Activated CD8-positive, alpha-beta T cell treated with anti-CD3 and anti-CD28 coated beads for 36 hours (primary cell): ENCODE measurements at regions not wholly inside any gene's neighbourhood (a gene's known extent, or its start where the extent isn't known, plus 50 kb on each side); places are given as distances from the start of the nearest gene placed in this dataset.

ENCODE experiments used
- ATAC-seq: fragments of 200-7000 bp; cut with Tn5 transposase; one replicate; pipeline ENCODE4 v1.10.0; 2021; ENCODE audit warnings: mild to moderate bottlenecking, moderate library complexity
- CTCF ChIA-PET: fragments of 350-600 bp; sonication (Branson Sonifier 250); formaldehyde crosslinking; loops from one replicate; lab custom pipeline; 2021; ENCODE audit warnings: antibody characterized with exemption; lab: Charles Lee
- POLR2A ChIA-PET: fragments of 350-600 bp; sonication (Branson Sonifier 250); formaldehyde crosslinking; loops from one replicate; lab custom pipeline; 2021; ENCODE audit warnings: antibody characterized with exemption; lab: Charles Lee
- DNase-seq: peaks from one replicate; pipeline ENCODE4 v3.0.0-alpha.2; 2020
- H3K27ac Mint-ChIP-seq: one replicate; pipeline ENCODE4 v1.8.0; 2021; ENCODE audit warnings: mild to moderate bottlenecking, mixed read lengths
- H3K27me3 Mint-ChIP-seq: one replicate; pipeline ENCODE4 v1.8.0; 2021; ENCODE audit warnings: mixed read lengths
- H3K36me3 Mint-ChIP-seq: one replicate; pipeline ENCODE4 v1.8.0; 2021; ENCODE audit warnings: low read depth, mixed read lengths
- H3K4me1 Mint-ChIP-seq: one replicate; pipeline ENCODE4 v1.8.0; 2021; ENCODE audit warnings: low read depth, mixed read lengths
- H3K4me3 Mint-ChIP-seq: one replicate; pipeline ENCODE4 v1.8.0; 2021; ENCODE audit warnings: mild to moderate bottlenecking, moderate library complexity, mixed read lengths
- H3K9me3 Mint-ChIP-seq: one replicate; pipeline ENCODE4 v1.8.0; 2021; ENCODE audit warnings: mixed read lengths
- CTCF ChIP-seq: fragments of 200-600 bp; IDR thresholded peaks from one replicate; pipeline ENCODE4 v1.8.0; 2022; ENCODE audit warnings: antibody characterized with exemption, mild to moderate bottlenecking
- intact Hi-C: fragments of 100-400 bp; cut with micrococcal nuclease; formaldehyde crosslinking; loops from one replicate; pipeline ENCODE4 v1.10.0; 2022

DNA sequence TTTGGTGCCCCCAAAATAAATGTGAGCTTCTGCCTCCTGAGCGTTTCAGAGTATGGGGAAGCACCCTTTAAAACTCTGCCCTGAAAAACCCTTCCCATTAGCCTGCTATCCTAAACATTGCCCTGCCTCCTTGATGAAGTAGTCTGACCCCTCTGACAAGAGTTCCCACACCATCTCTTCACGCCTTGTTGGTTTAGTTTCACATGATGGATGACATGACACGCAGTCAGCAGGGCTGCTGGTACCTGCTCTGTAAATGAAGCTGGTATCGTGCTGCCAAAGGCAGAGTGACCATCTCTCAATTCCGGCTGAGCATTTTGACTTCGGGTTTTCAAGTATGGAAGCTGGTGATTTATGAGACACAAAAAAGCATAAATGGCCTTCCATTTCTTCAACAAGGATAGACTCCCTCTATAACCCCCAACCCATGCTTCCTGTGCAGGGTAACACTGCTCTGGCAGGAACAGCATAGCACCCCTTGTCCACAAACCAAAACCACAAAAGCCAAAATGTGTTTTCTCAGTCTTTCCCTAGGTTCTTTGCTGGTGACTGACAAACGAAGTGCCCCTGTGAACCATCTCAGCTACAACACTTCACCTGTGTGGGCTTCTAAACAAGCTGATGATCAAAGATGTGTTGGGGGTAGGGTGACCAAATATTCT, 444.6 kb downstream of the NUF2 start:
- no peak for DNase-seq
- no peak for TF ChIP-seq CTCF
- Mint-ChIP-seq H3K27me3 (no peaks in the 10 kb centered on the region), H3K27ac (no peak overlapping the region), H3K9me3 (peaks cover 16% of the 10 kb centered on the region), H3K4me1 (no peaks in the 10 kb centered on the region), H3K4me3 (no peak overlapping the region), H3K36me3 (no peaks in the 10 kb centered on the region)
- POLR2A ChIA-PET: no interaction called here
- ATAC-seq: no peak
- intact Hi-C loops: no loop called here
- CTCF ChIA-PET: no interaction called here

DNA sequence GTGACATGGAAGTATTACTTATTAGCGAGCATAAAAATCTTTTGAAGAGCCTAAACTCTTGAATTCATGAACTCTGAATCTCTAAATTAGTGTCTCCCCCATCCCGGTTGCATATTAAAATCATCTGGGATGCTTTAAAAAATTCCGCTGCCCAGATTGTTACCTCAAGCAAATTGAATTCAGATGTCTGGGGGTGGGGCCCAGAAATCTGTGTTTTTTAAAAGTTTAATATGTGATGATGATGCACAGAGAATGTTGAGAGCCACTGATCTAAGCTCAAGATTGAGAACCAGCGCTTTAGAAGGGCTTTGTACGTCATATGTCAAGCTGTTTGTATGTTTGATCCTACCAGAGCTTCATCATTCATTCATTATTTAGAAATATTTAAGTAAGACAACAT, 446.8 kb downstream of the NUF2 start:
- Mint-ChIP-seq H3K4me1 (no peaks in the 10 kb centered on the region), H3K27me3 (no peaks in the 10 kb centered on the region), H3K36me3 (no peaks in the 10 kb centered on the region), H3K9me3 (peaks cover 16% of the 10 kb centered on the region), H3K4me3 (no peak overlapping the region), H3K27ac (no peak overlapping the region)
- intact Hi-C loops: no loop called here
- no peak for ATAC-seq
- ChIA-PET POLR2A (no interaction called here), CTCF (no interaction called here)
- DNase-seq: no peak
- TF ChIP-seq CTCF: no peak

GRCh38 chr1:163770265-163770664, 448.5 kb downstream of the NUF2 start:
- ATAC-seq (no peak), DNase-seq (no peak)
- POLR2A ChIA-PET: no interaction called here
- Mint-ChIP-seq H3K36me3 (no peaks in the 10 kb centered on the region), H3K9me3 (peaks cover 13% of the 10 kb centered on the region), H3K4me3 (no peak overlapping the region), H3K4me1 (no peaks in the 10 kb centered on the region), H3K27me3 (no peaks in the 10 kb centered on the region), H3K27ac (no peak overlapping the region)
- CTCF ChIA-PET: no interaction called here
- intact Hi-C loops: no loop called here
- no peak for TF ChIP-seq CTCF

- Mint-ChIP-seq H3K4me1 (no peaks in the 10 kb centered on the region), H3K36me3 (no peaks in the 10 kb centered on the region), H3K9me3 (peaks cover 6% of the 10 kb centered on the region), H3K4me3 (no peak overlapping the region), H3K27ac (no peak overlapping the region), H3K27me3 (no peaks in the 10 kb centered on the region)
- ATAC-seq (no peak), DNase-seq (no peak)
- ChIA-PET CTCF (no interaction called here), POLR2A (interaction anchor here (0.6 kb wide), 1 partner anchor 59 kb away, joined by 3 read pairs; no protein-coding TSS in a partner anchor)
- intact Hi-C loops: no loop called here
- no peak for TF ChIP-seq CTCF
Observed at GRCh38 chr1:163771637-163772036, 449.9 kb downstream of the NUF2 start.

- H3K36me3 Mint-ChIP-seq: no peaks in the 10 kb centered on the region
- no peak overlapping the region for H3K27ac Mint-ChIP-seq
- DNase-seq: no peak
- ATAC-seq: no peak
- ChIA-PET CTCF (no interaction called here), POLR2A (interaction anchor here (0.6 kb wide), 1 partner anchor 60 kb away, joined by 3 read pairs; no protein-coding TSS in a partner anchor)
- H3K4me1 Mint-ChIP-seq: no peaks in the 10 kb centered on the region
- H3K4me3 Mint-ChIP-seq: no peak overlapping the region
- H3K9me3 Mint-ChIP-seq: peaks cover 6% of the 10 kb centered on the region
- H3K27me3 Mint-ChIP-seq: no peaks in the 10 kb centered on the region
- intact Hi-C loops: no loop called here
- TF ChIP-seq CTCF: no peak
Observed at GRCh38 chr1:163772246-163772645, 450.5 kb downstream of the NUF2 start.
